Psoas muscle (tissue), 7 donors: ENCODE measurements at regions not wholly inside any gene's neighbourhood (a gene's known extent, or its start where the extent isn't known, plus 50 kb on each side); places are given as distances from the start of the nearest gene placed in this dataset.

Experiments used
- ATAC-seq, 4 donors: fragments of 200-7000 bp; cut with Tn5 transposase; one replicate each; pipeline ENCODE4 v1.9.1; 2020; ENCODE audit warnings: moderate library complexity in 3 of 4, mild to moderate bottlenecking in 2 of 4
- DNase-seq, 2 donors: peaks; one replicate each; pipeline ENCODE4 v3.0.0-alpha.2; 2020
- H3K27ac ChIP-seq: fragments of 200-600 bp; one replicate; pipeline ENCODE4 v1.8.0; 2022
- H3K27me3 ChIP-seq, 3 donors: fragments of 200-600 bp in 1 of 3; one replicate each; pipeline versions ENCODE4 v1.6.1 to v1.8.0; 2013 to 2022; ENCODE audit warnings: low read length in 2 of 3, mild to moderate bottlenecking in 2 of 3, moderate library complexity in 1 of 3; ENCODE audit not compliant: insufficient read depth in 3 of 3
- H3K36me3 ChIP-seq, 2 donors: fragments of 200-600 bp in 1 of 2; one replicate each; pipeline versions ENCODE4 v1.6.1 to v1.8.0; 2013 to 2022; ENCODE audit warnings: low read depth in 1 of 2, mild to moderate bottlenecking in 1 of 2, moderate library complexity in 1 of 2; ENCODE audit not compliant: insufficient read depth in 1 of 2
- H3K4me1 ChIP-seq: fragments of 200-600 bp; one replicate; pipeline ENCODE4 v1.8.0; 2022
- H3K4me3 ChIP-seq: fragments of 200-600 bp; one replicate; pipeline ENCODE4 v1.8.0; 2022; ENCODE audit warnings: mild to moderate bottlenecking
- H3K9me3 ChIP-seq: fragments of 200-600 bp; one replicate; pipeline ENCODE4 v1.8.0; 2022
- CTCF ChIP-seq: fragments of 200-600 bp; IDR thresholded peaks from one replicate; pipeline ENCODE4 v1.8.0; 2022; ENCODE audit warnings: antibody characterized with exemption
- WGBS, 3 donors: extraction: QIAGEN DNeasy Blood & Tissue Kit; methylation state at CpG; one replicate each; pipeline versions ENCODE4 v1.1.6 to v1.1.7; 2013; 5-methylcytosine and 5-hydroxymethylcytosine counted together
- intact Hi-C, 2 donors: fragments of 100-400 bp; cut with DNase I; formaldehyde crosslinking; loops; one replicate each; pipeline versions ENCODE4 v1.11.0 to v1.14.2; 2022
- donor health status: healthy with polysubstance abuse.
- donor health status: DM: no; HTN: no; CAD: no; lungs with moderate emphysema.
- donor health status: Bipolar disorder and iron deficiency.
- donor health status: healthy.
- donor health status: DM: yes; HTN: yes; CAD: no.
- donor health status: DM: no; HTN: no; CAD: no.
- donor health status: DM: yes; HTN: yes; CAD: no.

GRCh38 chr17:77701996-77702395 lies 256.5 kb upstream of the TNRC6C start:
- 55 to 60% (median 58%) methylated on average over 5 of the region's 5 CpGs for WGBS, 3 donors

GRCh38 chr17:77704048-77704815 lies 254.3 kb upstream of the TNRC6C start:
- no peak for ATAC-seq
- intact Hi-C loops, result no loop called here
- no peak for DNase-seq
- Histone ChIP-seq H3K4me3 (no peak overlapping the region), H3K9me3 (peaks cover 21% of the 10 kb centered on the region), H3K27me3 (peaks cover 0 to 3% (median 3%) of the 10 kb centered on the region in 3 donors), H3K4me1 (no peaks in the 10 kb centered on the region), H3K36me3 (no peaks in the 10 kb centered on the region), H3K27ac (no peak overlapping the region)
- WGBS, 3 donors, result 74 to 75% (median 75%) methylated on average over 4 of the region's 4 CpGs
- TF ChIP-seq CTCF, result no peak

More at GRCh38 chr17:77701996-77702395, 256.5 kb upstream of the TNRC6C start:
- no peak for DNase-seq
- TF ChIP-seq CTCF, result no peak
- Histone ChIP-seq H3K36me3 (no peaks in the 10 kb centered on the region), H3K27me3 (peaks cover 0 to 9% (median 5%) of the 10 kb centered on the region in 3 donors), H3K4me3 (no peak overlapping the region), H3K27ac (no peak overlapping the region), H3K4me1 (no peaks in the 10 kb centered on the region), H3K9me3 (peaks cover 21% of the 10 kb centered on the region)
- intact Hi-C loops, result no loop called here
- no peak for ATAC-seq

- Histone ChIP-seq H3K4me1 (no peaks in the 10 kb centered on the region), H3K27ac (no peak overlapping the region), H3K4me3 (no peak overlapping the region), H3K36me3 (no peaks in the 10 kb centered on the region), H3K27me3 (peaks cover 0 to 1% (median 0%) of the 10 kb centered on the region in 3 donors), H3K9me3 (peaks cover 21% of the 10 kb centered on the region)
- WGBS, 3 donors, result 67 to 91% (median 72%) methylated on average over 6 of the region's 6 CpGs
- no peak for TF ChIP-seq CTCF
- DNase-seq (no peak), ATAC-seq (no peak)
- intact Hi-C loops, result no loop called here
Measured at GRCh38 chr17:77706938-77707337, 251.6 kb upstream of the TNRC6C start.

GRCh38 chr17:77707546-77707945 lies 251.0 kb upstream of the TNRC6C start:
- no peak for ATAC-seq
- no peak for DNase-seq
- intact Hi-C loops, result no loop called here
- peaks cover 0 to 1% (median 0%) of the 10 kb centered on the region in 3 donors for H3K27me3 ChIP-seq
- no peak overlapping the region for H3K4me3 ChIP-seq
- 81 to 95% (median 90%) methylated on average over 4 of the region's 4 CpGs for WGBS, 3 donors
- H3K9me3 ChIP-seq, result peaks cover 21% of the 10 kb centered on the region
- H3K27ac ChIP-seq, result no peak overlapping the region
- no peaks in the 10 kb centered on the region for H3K4me1 ChIP-seq
- H3K36me3 ChIP-seq, result no peaks in the 10 kb centered on the region
- no peak for TF ChIP-seq CTCF
